Smooth muscle cell (in vitro differentiated cells): ENCODE measurements at regions not wholly inside any gene's neighbourhood (a gene's known extent, or its start where the extent isn't known, plus 50 kb on each side); places are given as distances from the start of the nearest gene placed in this dataset.

ENCODE experiments used
- DNase-seq: peaks from one replicate; lab custom pipeline; 2025; ENCODE audit not compliant: unreplicated experiment; lab: John Stamatoyannopoulos, UW
- H2AFZ ChIP-seq: fragments of 200-600 bp; sonication (generic); 2 replicates; pipeline ENCODE4 v1.6.0; 2016; ENCODE audit warnings: antibody characterized with exemption, low read depth, mild to moderate bottlenecking
- H3F3A ChIP-seq: fragments of 200-600 bp; sonication (generic); 2 replicates; pipeline ENCODE4 v1.6.0; 2017; ENCODE audit warnings: antibody characterized with exemption, low read depth
- H3K27ac ChIP-seq: fragments of 200-600 bp; sonication (generic); 2 replicates; pipeline ENCODE4 v1.5.1; 2016; ENCODE audit warnings: low read depth, mild to moderate bottlenecking
- H3K27me3 ChIP-seq: fragments of 200-600 bp; sonication (generic); 2 replicates; pipeline ENCODE4 v1.6.1; 2016; ENCODE audit warnings: low read depth, mild to moderate bottlenecking
- H3K36me3 ChIP-seq: fragments of 200-600 bp; sonication (generic); 2 replicates; pipeline ENCODE4 v1.5.1; 2016; ENCODE audit warnings: low read depth
- H3K4me1 ChIP-seq: fragments of 200-600 bp; sonication (generic); 2 replicates; pipeline ENCODE4 v1.5.1; 2016; ENCODE audit warnings: low read depth
- H3K4me2 ChIP-seq: fragments of 200-600 bp; sonication (generic); 2 replicates; pipeline ENCODE4 v1.6.0; 2016; ENCODE audit warnings: mild to moderate bottlenecking
- H3K4me3 ChIP-seq: fragments of 200-600 bp; sonication (generic); 2 replicates; pipeline ENCODE4 v1.5.1; 2016; ENCODE audit warnings: mild to moderate bottlenecking
- H3K79me2 ChIP-seq: fragments of 200-600 bp; sonication (generic); 2 replicates; pipeline ENCODE4 v1.6.0; 2016; ENCODE audit warnings: low read depth, mild to moderate bottlenecking
- H3K9ac ChIP-seq: fragments of 200-600 bp; sonication (generic); 2 replicates; pipeline ENCODE4 v1.6.0; 2016; ENCODE audit warnings: low read depth
- H3K9me3 ChIP-seq: fragments of 200-600 bp; sonication (generic); replicated peaks from 2 replicates; pipeline ENCODE4 v1.5.1; 2016; ENCODE audit warnings: low read depth
- H4K20me1 ChIP-seq: fragments of 200-600 bp; sonication (generic); 2 replicates; pipeline ENCODE4 v1.6.0; 2016; ENCODE audit warnings: low read depth
- WGBS: methylation state at CpG from one replicate; pipeline ENCODE4 v1.1.7; 2016; ENCODE audit warnings: low lambda C conversion rate; 5-methylcytosine and 5-hydroxymethylcytosine counted together
- TF ChIP-seq, protein P1 (sequence below): fragments of 200-600 bp; sonication (generic); IDR thresholded peaks from 2 replicates; pipeline ENCODE4 v1.5.1; 2017; ENCODE audit warnings: borderline replicate concordance, mild to moderate bottlenecking, antibody characterized with exemption; ENCODE audit not compliant: insufficient read depth, poor library complexity, severe bottlenecking

DNA sequence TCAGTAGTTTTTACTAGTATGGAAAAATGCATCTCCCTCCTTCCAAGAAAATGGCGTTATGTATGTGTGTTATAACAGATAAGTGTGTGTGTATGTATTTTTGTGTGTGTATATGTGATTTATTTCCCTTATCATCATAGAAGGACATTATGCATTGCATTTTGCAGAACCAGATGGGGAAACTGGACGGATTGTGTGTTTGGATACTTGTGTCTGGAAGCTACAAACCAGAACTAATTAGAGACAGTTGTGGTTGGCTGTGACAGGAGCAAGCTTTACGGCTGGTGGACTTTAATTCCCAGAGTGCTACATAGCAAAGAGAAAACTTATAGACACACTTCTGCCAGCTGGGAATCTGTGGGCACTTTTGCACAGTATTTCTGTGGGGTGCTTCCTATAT is 162.5 kb downstream of the RWDD3 start:
- H3K9me3 ChIP-seq, result no peaks in the 10 kb centered on the region
- H3K4me2 ChIP-seq, result no peak overlapping the region
- TF ChIP-seq, protein P1, sequence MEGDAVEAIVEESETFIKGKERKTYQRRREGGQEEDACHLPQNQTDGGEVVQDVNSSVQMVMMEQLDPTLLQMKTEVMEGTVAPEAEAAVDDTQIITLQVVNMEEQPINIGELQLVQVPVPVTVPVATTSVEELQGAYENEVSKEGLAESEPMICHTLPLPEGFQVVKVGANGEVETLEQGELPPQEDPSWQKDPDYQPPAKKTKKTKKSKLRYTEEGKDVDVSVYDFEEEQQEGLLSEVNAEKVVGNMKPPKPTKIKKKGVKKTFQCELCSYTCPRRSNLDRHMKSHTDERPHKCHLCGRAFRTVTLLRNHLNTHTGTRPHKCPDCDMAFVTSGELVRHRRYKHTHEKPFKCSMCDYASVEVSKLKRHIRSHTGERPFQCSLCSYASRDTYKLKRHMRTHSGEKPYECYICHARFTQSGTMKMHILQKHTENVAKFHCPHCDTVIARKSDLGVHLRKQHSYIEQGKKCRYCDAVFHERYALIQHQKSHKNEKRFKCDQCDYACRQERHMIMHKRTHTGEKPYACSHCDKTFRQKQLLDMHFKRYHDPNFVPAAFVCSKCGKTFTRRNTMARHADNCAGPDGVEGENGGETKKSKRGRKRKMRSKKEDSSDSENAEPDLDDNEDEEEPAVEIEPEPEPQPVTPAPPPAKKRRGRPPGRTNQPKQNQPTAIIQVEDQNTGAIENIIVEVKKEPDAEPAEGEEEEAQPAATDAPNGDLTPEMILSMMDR, result no peak
- peak overlapping the region; percentile 20 for H2AFZ ChIP-seq
- H3K4me1 ChIP-seq, result no peaks in the 10 kb centered on the region
- H3K27me3 ChIP-seq, result no peaks in the 10 kb centered on the region
- DNase-seq, result no peak
- no peak overlapping the region for H3K9ac ChIP-seq
- no peaks in the 10 kb centered on the region for H3K79me2 ChIP-seq
- H3K4me3 ChIP-seq, result no peak overlapping the region
- no peaks in the 10 kb centered on the region for H3K36me3 ChIP-seq
- no peaks in the 10 kb centered on the region for H4K20me1 ChIP-seq
- H3F3A ChIP-seq, result no peaks in the 10 kb centered on the region
- 25% methylated on average over 3 of the region's 3 CpGs for WGBS
- no peak overlapping the region for H3K27ac ChIP-seq

- 83% methylated on average over 2 of the region's 2 CpGs for WGBS
- TF ChIP-seq, protein P1, result no peak
- H3K27ac ChIP-seq, result no peak overlapping the region
These were observed 168.8 kb downstream of the RWDD3 start for GRCh38 chr1:95402780-95403179.

DNA sequence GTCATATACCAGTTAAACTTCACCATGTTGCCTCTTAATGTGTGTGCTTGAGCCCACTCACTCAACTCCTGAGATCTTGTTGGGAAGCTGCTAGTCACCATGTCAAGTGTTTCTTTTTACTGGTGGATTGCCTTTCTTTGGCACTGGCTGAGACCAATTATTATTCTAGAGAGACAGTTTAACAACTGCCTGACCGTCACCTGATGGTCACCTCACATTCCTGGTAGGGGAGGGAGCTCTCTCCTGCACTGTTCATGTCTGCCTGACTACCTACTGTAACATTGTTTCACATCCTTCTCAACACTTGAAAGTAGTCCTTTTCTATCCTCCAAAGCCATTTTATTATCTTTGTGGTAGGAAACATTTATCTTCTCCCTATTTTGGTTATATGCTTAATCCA is 172.3 kb downstream of the RWDD3 start:
- 75% methylated on average over 1 of the region's 1 CpG for WGBS

More at GRCh38 chr1:95402780-95403179, 168.8 kb downstream of the RWDD3 start:
- Histone ChIP-seq H3K4me1 (peaks cover 3% of the 10 kb centered on the region), H3K4me3 (no peak overlapping the region), H3K4me2 (no peak overlapping the region), H2AFZ (no peak overlapping the region), H3K36me3 (no peaks in the 10 kb centered on the region), H3K9me3 (no peaks in the 10 kb centered on the region), H4K20me1 (no peaks in the 10 kb centered on the region), H3K9ac (no peak overlapping the region), H3F3A (no peaks in the 10 kb centered on the region), H3K79me2 (no peaks in the 10 kb centered on the region), H3K27me3 (no peaks in the 10 kb centered on the region)
- no peak for DNase-seq

More for the DNA sequence above, 172.3 kb downstream of the RWDD3 start:
- Histone ChIP-seq H3F3A (no peaks in the 10 kb centered on the region), H3K27ac (no peak overlapping the region), H3K27me3 (no peaks in the 10 kb centered on the region), H3K79me2 (no peaks in the 10 kb centered on the region), H3K36me3 (no peaks in the 10 kb centered on the region), H2AFZ (no peak overlapping the region), H4K20me1 (no peaks in the 10 kb centered on the region), H3K9me3 (no peaks in the 10 kb centered on the region), H3K9ac (no peak overlapping the region), H3K4me2 (no peak overlapping the region), H3K4me1 (peaks cover 20% of the 10 kb centered on the region), H3K4me3 (no peak overlapping the region)
- no peak for DNase-seq
- TF ChIP-seq, protein P1, result no peak
